GM23338 (cell line): ENCODE measurements at regions not wholly inside any gene's neighbourhood (a gene's known extent, or its start where the extent isn't known, plus 50 kb on each side); places are given as distances from the start of the nearest gene placed in this dataset.

Experiments used
- ATAC-seq: fragments of 200-7000 bp; cut with Tn5 transposase; 3 replicates; pipeline ENCODE4 v1.9.1; 2020
- DNase-seq: peaks from one replicate; pipeline ENCODE4 v3.0.0-alpha.2; 2015; ENCODE audit warnings: low spot score
- H2AFZ ChIP-seq: fragments of 200-600 bp; sonication (generic); 2 replicates; pipeline ENCODE4 v1.8.0; 2016; ENCODE audit warnings: antibody characterized with exemption, mild to moderate bottlenecking, moderate library complexity
- H3F3A ChIP-seq: fragments of 200-600 bp; sonication (generic); replicated peaks from 2 replicates; pipeline ENCODE4 v1.8.0; 2017; ENCODE audit warnings: antibody characterized with exemption, mixed run types, low read depth
- H3K27ac ChIP-seq: fragments of 200-600 bp; sonication (generic); 2 replicates; pipeline ENCODE4 v1.6.1; 2016; ENCODE audit warnings: low read depth
- H3K27me3 ChIP-seq: fragments of 200-600 bp; sonication (generic); 2 replicates; pipeline ENCODE4 v1.8.0; 2016; ENCODE audit warnings: mild to moderate bottlenecking, mixed run types, moderate library complexity; ENCODE audit not compliant: insufficient read depth
- H3K36me3 ChIP-seq: fragments of 200-600 bp; sonication (generic); 2 replicates; pipeline ENCODE4 v1.8.0; 2016; ENCODE audit warnings: mild to moderate bottlenecking; ENCODE audit not compliant: insufficient read depth
- H3K4me1 ChIP-seq: fragments of 200-600 bp; sonication (generic); 2 replicates; pipeline ENCODE4 v1.8.0; 2016; ENCODE audit warnings: mild to moderate bottlenecking, moderate library complexity; ENCODE audit not compliant: insufficient read depth
- H3K4me2 ChIP-seq: fragments of 200-600 bp; sonication (generic); 2 replicates; pipeline ENCODE4 v1.7.1; 2017; ENCODE audit warnings: mixed run types
- H3K4me3 ChIP-seq: fragments of 200-600 bp; sonication (generic); 2 replicates; pipeline ENCODE4 v1.6.1; 2016; ENCODE audit warnings: mixed run types
- H3K79me2 ChIP-seq: fragments of 200-600 bp; sonication (generic); replicated peaks from 2 replicates; pipeline ENCODE4 v1.8.0; 2017; ENCODE audit warnings: mild to moderate bottlenecking; ENCODE audit not compliant: insufficient read depth
- H3K9me2 ChIP-seq: fragments of 200-600 bp; sonication (generic); 2 replicates; pipeline ENCODE4 v1.8.0; 2017; ENCODE audit not compliant: insufficient read depth
- H4K20me1 ChIP-seq: fragments of 200-600 bp; sonication (generic); replicated peaks from 2 replicates; pipeline ENCODE4 v1.8.0; 2017; ENCODE audit warnings: mild to moderate bottlenecking; ENCODE audit not compliant: insufficient read depth
- H3K27ac Mint-ChIP-seq: 2 replicates; pipeline ENCODE4 v1.8.0; 2020; ENCODE audit warnings: inconsistent platforms, mild to moderate bottlenecking, moderate library complexity, mixed read lengths
- H3K27me3 Mint-ChIP-seq: 3 replicates; pipeline ENCODE4 v1.8.0; 2022; ENCODE audit warnings: low read depth, mild to moderate bottlenecking, moderate library complexity, mixed read lengths, inconsistent platforms; ENCODE audit not compliant: insufficient read depth, poor library complexity
- H3K36me3 Mint-ChIP-seq: 3 replicates; pipeline ENCODE4 v1.8.0; 2021; ENCODE audit warnings: low read depth, mild to moderate bottlenecking, inconsistent platforms, moderate library complexity, mixed read lengths
- H3K4me1 Mint-ChIP-seq: 3 replicates; pipeline ENCODE4 v1.8.0; 2020; ENCODE audit warnings: mild to moderate bottlenecking, inconsistent platforms, mixed read lengths
- H3K4me3 Mint-ChIP-seq: 3 replicates; pipeline ENCODE4 v1.8.0; 2021; ENCODE audit warnings: moderate library complexity, mild to moderate bottlenecking, inconsistent platforms, mixed read lengths
- H3K9me3 Mint-ChIP-seq: 3 replicates; pipeline ENCODE4 v1.8.0; 2020; ENCODE audit warnings: moderate library complexity, mild to moderate bottlenecking, inconsistent platforms, mixed read lengths
- CREB1 ChIP-seq: fragments of 250-450 bp; sonication (Bioruptor Pico); IDR thresholded peaks from 2 replicates; pipeline ENCODE4 v1.5.0; 2020; ENCODE audit warnings: low read depth, mild to moderate bottlenecking, moderate library complexity
- CTCF ChIP-seq, 2 experiments: fragments of 200-600 bp in 1 of 2; sonication (generic) in 1 of 2; conservative IDR thresholded peaks; 2 replicates each; pipeline versions ENCODE4 v1.5.1 to v1.6.1; 2016 to 2017; ENCODE audit warnings: antibody characterized with exemption in 2 of 2, low read depth in 2 of 2, mild to moderate bottlenecking in 2 of 2, moderate library complexity in 1 of 2
- ETS1 ChIP-seq: IDR thresholded peaks from 2 replicates; pipeline ENCODE4 v1.6.1; 2016; ENCODE audit warnings: antibody characterized with exemption
- EZH2 ChIP-seq: fragments of 200-600 bp; sonication (generic); IDR thresholded peaks from one replicate; pipeline ENCODE4 v1.8.0; 2017; ENCODE audit warnings: antibody characterized with exemption, mild to moderate bottlenecking, low read depth; ENCODE audit not compliant: unreplicated experiment
- EZH2phosphoT487 ChIP-seq: fragments of 200-600 bp; sonication (generic); IDR thresholded peaks from one replicate; pipeline ENCODE4 v1.8.1; 2018; ENCODE audit warnings: antibody characterized with exemption; ENCODE audit not compliant: unreplicated experiment
- JUNB ChIP-seq: IDR thresholded peaks from one replicate; pipeline ENCODE4 v1.6.1; 2016; ENCODE audit warnings: antibody characterized with exemption; ENCODE audit not compliant: unreplicated experiment
- NANOG ChIP-seq: IDR thresholded peaks from 2 replicates; pipeline ENCODE4 v1.6.1; 2016; ENCODE audit warnings: antibody characterized with exemption, borderline replicate concordance
- POLR2AphosphoS5 ChIP-seq: IDR thresholded peaks from 2 replicates; pipeline ENCODE4 v1.6.1; 2016; ENCODE audit warnings: antibody characterized with exemption, low read depth
- REST ChIP-seq: IDR thresholded peaks from one replicate; pipeline ENCODE4 v1.6.1; 2018; ENCODE audit warnings: antibody characterized with exemption; ENCODE audit not compliant: unreplicated experiment
- STAT1 ChIP-seq: IDR thresholded peaks from one replicate; pipeline ENCODE4 v1.6.1; 2016; ENCODE audit warnings: antibody characterized with exemption; ENCODE audit not compliant: unreplicated experiment
- ZNF114 ChIP-seq: fragments of 250-450 bp; sonication (Bioruptor Pico); IDR thresholded peaks from 2 replicates; pipeline ENCODE4 v1.5.0; 2020; ENCODE audit warnings: mild to moderate bottlenecking, moderate library complexity
- ZNF331 ChIP-seq: fragments of 250-450 bp; sonication (Bioruptor Pico); IDR thresholded peaks from 2 replicates; pipeline ENCODE4 v1.5.0; 2020; ENCODE audit warnings: low read depth, mild to moderate bottlenecking, moderate library complexity
- ZNF462 ChIP-seq: fragments of 250-450 bp; sonication (Bioruptor Pico); IDR thresholded peaks from 2 replicates; pipeline ENCODE4 v1.5.0; 2020; ENCODE audit warnings: mild to moderate bottlenecking, moderate library complexity

- Histone ChIP-seq H3K4me2 (no peak overlapping the region), H3K79me2 (no peaks in the 10 kb centered on the region), H3K27ac (no peak overlapping the region), H3K27me3 (no peaks in the 10 kb centered on the region), H3K4me3 (no peak overlapping the region), H3K9me2 (peaks cover 8% of the 10 kb centered on the region; the same call in 1 of the 2 replicates), H3K4me1 (no peaks in the 10 kb centered on the region), H3F3A (no peaks in the 10 kb centered on the region; the same call in 1 of the 2 replicates), H4K20me1 (no peaks in the 10 kb centered on the region), H2AFZ (no peak overlapping the region), H3K36me3 (no peaks in the 10 kb centered on the region)
- Mint-ChIP-seq H3K27ac (no peak overlapping the region), H3K4me3 (no peak overlapping the region), H3K9me3 (no peaks in the 10 kb centered on the region; the same call in 1 of the 3 replicates), H3K36me3 (no peaks in the 10 kb centered on the region), H3K27me3 (peaks cover 1% of the 10 kb centered on the region), H3K4me1 (no peaks in the 10 kb centered on the region)
- TF ChIP-seq STAT1 (no peak), EZH2phosphoT487 (no peak), EZH2 (no peak), NANOG (no peak), JUNB (no peak), CTCF (conservative IDR thresholded peaks at IDR 0.05; ENCODE audit: low read depth in 2 of 2) (no peak), ETS1 (no peak), ZNF331 (CRISPR knock-in tag) (no peak), ZNF462 (no peak), REST (no peak), POLR2AphosphoS5 (no peak), CREB1 (CRISPR knock-in tag) (no peak), ZNF114 (CRISPR knock-in tag) (no peak)
- ATAC-seq (no peak), DNase-seq (no peak)
Observed at GRCh38 chr10:128884033-128884425, 583.0 kb upstream of the MGMT start.
